ENCODE measurements at regions not wholly inside any gene's neighbourhood (a gene's known extent, or its start where the extent isn't known, plus 50 kb on each side); places are given as distances from the start of the nearest gene placed in this dataset.

DNA sequence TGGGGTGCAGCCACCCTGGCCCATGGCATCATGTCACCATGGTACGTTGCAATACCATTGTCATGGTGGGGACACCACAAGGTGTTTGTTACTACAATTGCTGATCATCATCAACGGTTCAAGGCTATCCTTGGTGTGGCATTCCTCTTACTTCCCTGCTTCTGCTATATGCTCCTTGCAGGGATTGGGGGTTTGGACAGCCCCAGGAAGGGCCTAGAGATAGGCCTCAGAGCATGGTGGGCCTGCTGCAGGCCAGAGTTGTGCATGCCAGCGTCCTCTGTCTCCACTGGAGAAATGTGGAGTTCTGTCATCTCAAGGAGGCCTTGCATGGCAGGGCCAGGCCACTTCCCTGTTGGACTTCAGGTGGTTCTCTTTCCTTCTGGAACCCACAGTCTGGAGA, 234.6 kb upstream of the MKI67 start:
- H3K4me3 ChIP-seq (ENCODE audit: low read depth in 2 of 2, low read length in 1 of 2): no peak overlapping the region
- DNase-seq: no peak
- CTCF ChIA-PET: no interaction called here
- no peaks in the 10 kb centered on the region for H3K4me1 ChIP-seq (ENCODE audit: control insufficient read depth in 1 of 2, insufficient read depth in 2 of 2, low read depth in 1 of 2, low read length in 1 of 2)
- POLR2A ChIA-PET: no interaction called here
- no peak overlapping the region for H3K27ac ChIP-seq (ENCODE audit: low read depth in 2 of 2, low read length in 1 of 2)
- no peaks in the 10 kb centered on the region for H3F3A ChIP-seq (replicated peaks; ENCODE audit: insufficient read depth)
- H2AFZ ChIP-seq (ENCODE audit: low read depth): no peak overlapping the region
- no peaks in the 10 kb centered on the region for H3K79me2 ChIP-seq (ENCODE audit: insufficient read depth)
- H3K9ac ChIP-seq: no peak overlapping the region
- 7% methylated on average over 3 of the region's 3 CpGs for WGBS (ENCODE audit: low lambda C conversion rate)
- no peaks in the 10 kb centered on the region for H4K20me1 ChIP-seq (ENCODE audit: insufficient read depth)
- no peaks in the 10 kb centered on the region for H3K36me3 ChIP-seq (replicated peaks in 1 of 2; ENCODE audit: control insufficient read depth in 1 of 2, insufficient read depth in 2 of 2, low read length in 1 of 2)
- H3K9me2 ChIP-seq: no peaks in the 10 kb centered on the region
- no peaks in the 10 kb centered on the region for H3K27me3 ChIP-seq (ENCODE audit: insufficient read depth)
- H3K4me2 ChIP-seq: no peak overlapping the region
- no peaks in the 10 kb centered on the region for H3K9me3 ChIP-seq
- TF ChIP-seq EP300 (IDR thresholded peaks at IDR 0.05; ENCODE audit: borderline replicate concordance in 1 of 2, low read depth in 1 of 2, low read length in 1 of 2) (no peak), SMC3 (IDR thresholded peaks at IDR 0.05; ENCODE audit: low read depth, low read length) (no peak), POLR2AphosphoS5 (IDR thresholded peaks at IDR 0.05; ENCODE audit: low read depth, low read length) (no peak), MXI1 (IDR thresholded peaks at IDR 0.05; ENCODE audit: low read depth, low read length) (no peak), PBX3 (IDR thresholded peaks at IDR 0.05) (no peak), ZBTB33 (IDR thresholded peaks at IDR 0.05; ENCODE audit: borderline replicate concordance, low read depth) (no peak), TEAD4 (IDR thresholded peaks at IDR 0.05; ENCODE audit: borderline replicate concordance, insufficient read depth) (no peak), FOSL2 (IDR thresholded peaks at IDR 0.05; ENCODE audit: borderline replicate concordance, low read depth) (no peak), EZH2phosphoT487 (IDR thresholded peaks at IDR 0.05; ENCODE audit: borderline replicate concordance, low read depth) (no peak), TCF12 (IDR thresholded peaks at IDR 0.05) (no peak), JUND (IDR thresholded peaks at IDR 0.05) (no peak), RFX5 (IDR thresholded peaks at IDR 0.05; ENCODE audit: low read length) (no peak)
- TF ChIP-seq, protein P1, sequence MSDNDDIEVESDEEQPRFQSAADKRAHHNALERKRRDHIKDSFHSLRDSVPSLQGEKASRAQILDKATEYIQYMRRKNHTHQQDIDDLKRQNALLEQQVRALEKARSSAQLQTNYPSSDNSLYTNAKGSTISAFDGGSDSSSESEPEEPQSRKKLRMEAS (IDR thresholded peaks at IDR 0.05; ENCODE audit: low read depth): no peak

- CTCF ChIA-PET: no interaction called here
- Histone ChIP-seq H3K4me3 (ENCODE audit: low read depth in 2 of 2, low read length in 1 of 2) (no peak overlapping the region), H3K27me3 (ENCODE audit: insufficient read depth) (no peaks in the 10 kb centered on the region), H3K9ac (no peak overlapping the region), H4K20me1 (ENCODE audit: insufficient read depth) (no peaks in the 10 kb centered on the region), H3K27ac (ENCODE audit: low read depth in 2 of 2, low read length in 1 of 2) (no peak overlapping the region), H3F3A (replicated peaks; ENCODE audit: insufficient read depth) (no peaks in the 10 kb centered on the region), H3K9me2 (no peaks in the 10 kb centered on the region), H3K79me2 (ENCODE audit: insufficient read depth) (no peaks in the 10 kb centered on the region), H3K36me3 (replicated peaks in 1 of 2; ENCODE audit: control insufficient read depth in 1 of 2, insufficient read depth in 2 of 2, low read length in 1 of 2) (no peaks in the 10 kb centered on the region), H3K9me3 (no peaks in the 10 kb centered on the region), H2AFZ (ENCODE audit: low read depth) (no peak overlapping the region), H3K4me1 (ENCODE audit: control insufficient read depth in 1 of 2, insufficient read depth in 2 of 2, low read depth in 1 of 2, low read length in 1 of 2) (no peaks in the 10 kb centered on the region), H3K4me2 (no peak overlapping the region)
- DNase-seq: no peak
- 35% methylated on average over 6 of the region's 7 CpGs for WGBS (ENCODE audit: low lambda C conversion rate)
- POLR2A ChIA-PET: no interaction called here
- TF ChIP-seq ELF1 (IDR thresholded peaks at IDR 0.05) (no peak), FOXM1 (IDR thresholded peaks at IDR 0.05; ENCODE audit: low read depth) (no peak), TAF1 (IDR thresholded peaks at IDR 0.05; ENCODE audit: borderline replicate concordance, low read depth, low read length) (no peak), MXI1 (IDR thresholded peaks at IDR 0.05; ENCODE audit: low read depth, low read length) (no peak), CHD2 (IDR thresholded peaks at IDR 0.05; ENCODE audit: low read length, partially characterized antibody) (no peak)
- TF ChIP-seq, protein P1 (IDR thresholded peaks at IDR 0.05; ENCODE audit: low read depth): no peak
These were observed 235.3 kb upstream of the MKI67 start for GRCh38 chr10:128361487-128361886.
